ENCODE measurements at regions not wholly inside any gene's neighbourhood (a gene's known extent, or its start where the extent isn't known, plus 50 kb on each side); places are given as distances from the start of the nearest gene placed in this dataset.

- peak overlapping the region; percentile 67; the same call in 1 of the 2 replicates for H2AFZ ChIP-seq (ENCODE audit: low read length)
- ChIA-PET POLR2A (ENCODE audit: unreplicated experiment) (no interaction called here), CTCF (no interaction called here)
- intact Hi-C loops (cut with micrococcal nuclease), result no loop called here
- H3K36me3 ChIP-seq (ENCODE audit: low read depth, low read length), result no peaks in the 10 kb centered on the region
- H3F3A ChIP-seq (ENCODE audit: low read length, unreplicated experiment), result no peaks in the 10 kb centered on the region
- no peak overlapping the region for H3K9ac ChIP-seq (ENCODE audit: low read length)
- no peak overlapping the region for H3K27ac ChIP-seq (ENCODE audit: low read length)
- H3K4me3 ChIP-seq (ENCODE audit: low read length), result no peak overlapping the region
- no peaks in the 10 kb centered on the region for H3K9me2 ChIP-seq (replicated peaks; ENCODE audit: low read length)
- no TSS peak for BruUV-seq (replicated peaks)
- DNase-seq (no peak), ATAC-seq (no peak)
- no peaks in the 10 kb centered on the region for H3K27me3 ChIP-seq (ENCODE audit: low read length)
- no peaks in the 10 kb centered on the region for H3K79me2 ChIP-seq (ENCODE audit: low read length)
- H3K4me2 ChIP-seq (ENCODE audit: low read length), result no peak overlapping the region
- no peaks in the 10 kb centered on the region for H4K20me1 ChIP-seq (ENCODE audit: low read length)
- H3K9me3 ChIP-seq (ENCODE audit: low read length), result no peaks in the 10 kb centered on the region
- peaks cover 32% of the 10 kb centered on the region for H3K4me1 ChIP-seq (ENCODE audit: insufficient read depth, low read length)
- TF ChIP-seq EZH2 (IDR thresholded peaks at IDR 0.05; ENCODE audit: low read length, unreplicated experiment) (no peak), CTCF (conservative IDR thresholded peaks at IDR 0.05; ENCODE audit: low read depth, low read length) (no peak), EZH2phosphoT487 (IDR thresholded peaks at IDR 0.05; ENCODE audit: borderline replicate concordance, low read length) (no peak)
Measured at GRCh38 chr4:159003420-159004253, 99.2 kb upstream of the RAPGEF2 start.

- H3K4me3 ChIP-seq (ENCODE audit: low read length), result peak overlapping the region; percentile 42
Measured at GRCh38 chr4:159006202-159006601, 96.7 kb upstream of the RAPGEF2 start.

More at GRCh38 chr4:159006202-159006601, 96.7 kb upstream of the RAPGEF2 start:
- Histone ChIP-seq H3K36me3 (ENCODE audit: low read depth, low read length) (no peaks in the 10 kb centered on the region), H3K9me3 (ENCODE audit: low read length) (no peaks in the 10 kb centered on the region), H3K4me2 (ENCODE audit: low read length) (peak overlapping the region; percentile 79), H2AFZ (ENCODE audit: low read length) (peak overlapping the region; percentile 69), H4K20me1 (ENCODE audit: low read length) (no peaks in the 10 kb centered on the region), H3K9ac (ENCODE audit: low read length) (peak overlapping the region; percentile 54), H3K9me2 (replicated peaks; ENCODE audit: low read length) (no peaks in the 10 kb centered on the region), H3K27me3 (ENCODE audit: low read length) (no peaks in the 10 kb centered on the region), H3K27ac (ENCODE audit: low read length) (peak overlapping the region; percentile 88), H3K4me1 (ENCODE audit: insufficient read depth, low read length) (peaks cover 42% of the 10 kb centered on the region), H3F3A (ENCODE audit: low read length, unreplicated experiment) (no peaks in the 10 kb centered on the region), H3K79me2 (ENCODE audit: low read length) (no peaks in the 10 kb centered on the region)
- ATAC-seq, result peak; percentile 74
- CTCF ChIA-PET, result interaction anchor here (0.6 to 0.9 kb wide), 2 partner anchors 9 to 147 kb away, joined by 3 to 4 read pairs; no protein-coding TSS in a partner anchor
- DNase-seq, result peak; percentile 86
- POLR2A ChIA-PET (ENCODE audit: unreplicated experiment), result no interaction called here
- intact Hi-C loops (cut with micrococcal nuclease), result no loop called here
- no TSS peak for BruUV-seq (replicated peaks)
- TF ChIP-seq EZH2phosphoT487 (IDR thresholded peaks at IDR 0.05; ENCODE audit: borderline replicate concordance, low read length) (no peak), CTCF (conservative IDR thresholded peaks at IDR 0.05; ENCODE audit: low read depth, low read length) (no peak), EZH2 (IDR thresholded peaks at IDR 0.05; ENCODE audit: low read length, unreplicated experiment) (no peak)

All from PC-3 (cell line).